BLaER1 treated with 17β-estradiol and CSF1 and Interleukin-3, amounts not matched to agents 10 nM and 100 nM (cell line): ENCODE measurements at regions not wholly inside any gene's neighbourhood (a gene's known extent, or its start where the extent isn't known, plus 50 kb on each side); places are given as distances from the start of the nearest gene placed in this dataset.
"Not testable (repeated sequence)": the region's sequence is repeated elsewhere in the genome, so short reads cannot be mapped to it uniquely, and the experiment has no call there.

ENCODE experiments used
- H3K27ac ChIP-seq, 11 experiments: shearing (Covaris generic); formaldehyde crosslinking; 2 replicates each; pipeline ENCODE4 v1.8.1; 2022
- H3K27me3 ChIP-seq, 11 experiments: shearing (Covaris generic); formaldehyde crosslinking; 2 replicates each; pipeline ENCODE4 v1.8.1; 2022
- H3K36me3 ChIP-seq, 11 experiments: shearing (Covaris generic); formaldehyde crosslinking; 2 replicates each; pipeline ENCODE4 v1.8.1; 2022
- H3K4me1 ChIP-seq, 10 experiments: shearing (Covaris generic); formaldehyde crosslinking; 2 replicates each; pipeline ENCODE4 v1.8.1; 2022
- H3K4me2 ChIP-seq, 11 experiments: shearing (Covaris generic); formaldehyde crosslinking; 2 replicates each; pipeline ENCODE4 v1.8.1; 2022
- H3K4me3 ChIP-seq, 10 experiments: shearing (Covaris generic); formaldehyde crosslinking; 2 replicates each; pipeline ENCODE4 v1.8.1; 2022
- H3K9ac ChIP-seq, 11 experiments: shearing (Covaris generic); formaldehyde crosslinking; 2 replicates each; pipeline ENCODE4 v1.8.1; 2022
- H3K9me3 ChIP-seq, 11 experiments: shearing (Covaris generic); formaldehyde crosslinking; replicated peaks in 1 of 11; 2 replicates each; pipeline ENCODE4 v1.8.1; 2022
- H4K20me1 ChIP-seq, 11 experiments: shearing (Covaris generic); formaldehyde crosslinking; 2 replicates each; pipeline ENCODE4 v1.8.1; 2022
- Cebpa-rat ChIP-seq, 11 experiments: shearing (Covaris generic); IDR thresholded peaks; 2 replicates each; pipeline ENCODE4 v1.8.1; 2022

DNA sequence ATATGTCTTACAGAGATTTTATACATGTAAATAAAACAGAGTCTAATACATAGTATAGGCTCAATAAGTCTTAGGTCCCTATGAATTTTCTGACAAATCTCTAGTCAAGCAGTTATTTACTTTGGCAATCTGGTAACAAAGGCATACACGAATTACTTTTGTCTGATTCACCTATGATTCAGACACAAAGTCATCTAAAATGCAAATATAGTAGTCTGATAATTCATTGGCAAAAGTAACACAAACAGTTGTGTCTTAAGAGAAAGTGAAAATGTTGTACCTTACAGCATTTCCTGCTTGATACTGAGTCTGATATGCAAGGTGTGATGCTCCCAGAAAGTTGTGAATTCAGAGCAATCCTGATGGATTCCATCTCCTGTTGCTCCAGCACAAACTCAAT is 209.4 kb upstream of the PRSS1 start:
- Histone ChIP-seq H3K27me3 (no peaks in the 10 kb centered on the region), H3K4me3 (no peak overlapping the region), H3K36me3 (no peaks in the 10 kb centered on the region), H3K4me2 (no peak overlapping the region), H3K4me1 (peaks cover 12 to 30% (median 24%) of the 10 kb centered on the region in 10 experiments), H4K20me1 (no peaks in the 10 kb centered on the region), H3K9me3 (no peaks in the 10 kb centered on the region), H3K9ac (no peak overlapping the region), H3K27ac (no peak overlapping the region)
- TF ChIP-seq Cebpa-rat (IDR thresholded peaks at IDR 0.05) = no peak

DNA sequence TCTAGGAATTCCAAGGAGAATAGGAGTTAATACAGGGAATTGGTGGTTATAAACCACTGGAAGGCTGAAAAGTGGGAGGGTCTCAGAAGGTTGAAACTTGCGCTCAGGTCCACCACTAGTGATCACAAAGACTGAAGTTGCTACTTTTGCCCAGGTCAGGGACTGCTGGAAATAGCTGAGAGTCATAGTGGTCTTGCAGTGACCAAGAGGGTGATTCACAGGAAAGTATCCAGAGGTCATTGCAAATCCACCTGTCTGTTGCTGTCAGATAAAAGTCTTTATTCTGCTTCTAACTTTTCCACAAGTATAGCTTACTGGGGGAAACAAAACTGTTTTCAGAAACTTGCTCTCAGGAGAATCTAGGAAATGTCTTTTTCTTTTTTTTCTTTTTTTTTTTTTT is 211.5 kb upstream of the PRSS1 start:
- H4K20me1 ChIP-seq = no peaks in the 10 kb centered on the region
- H3K27me3 ChIP-seq = no peaks in the 10 kb centered on the region
- peaks cover 6 to 16% (median 13%) of the 10 kb centered on the region in 10 experiments for H3K4me1 ChIP-seq
- TF ChIP-seq Cebpa-rat (IDR thresholded peaks at IDR 0.05) = no peak
- H3K9ac ChIP-seq = no peak overlapping the region
- H3K9me3 ChIP-seq = no peaks in the 10 kb centered on the region
- H3K4me2 ChIP-seq = no peak overlapping the region
- no peaks in the 10 kb centered on the region for H3K36me3 ChIP-seq
- no peak overlapping the region for H3K4me3 ChIP-seq
- no peak overlapping the region for H3K27ac ChIP-seq

DNA sequence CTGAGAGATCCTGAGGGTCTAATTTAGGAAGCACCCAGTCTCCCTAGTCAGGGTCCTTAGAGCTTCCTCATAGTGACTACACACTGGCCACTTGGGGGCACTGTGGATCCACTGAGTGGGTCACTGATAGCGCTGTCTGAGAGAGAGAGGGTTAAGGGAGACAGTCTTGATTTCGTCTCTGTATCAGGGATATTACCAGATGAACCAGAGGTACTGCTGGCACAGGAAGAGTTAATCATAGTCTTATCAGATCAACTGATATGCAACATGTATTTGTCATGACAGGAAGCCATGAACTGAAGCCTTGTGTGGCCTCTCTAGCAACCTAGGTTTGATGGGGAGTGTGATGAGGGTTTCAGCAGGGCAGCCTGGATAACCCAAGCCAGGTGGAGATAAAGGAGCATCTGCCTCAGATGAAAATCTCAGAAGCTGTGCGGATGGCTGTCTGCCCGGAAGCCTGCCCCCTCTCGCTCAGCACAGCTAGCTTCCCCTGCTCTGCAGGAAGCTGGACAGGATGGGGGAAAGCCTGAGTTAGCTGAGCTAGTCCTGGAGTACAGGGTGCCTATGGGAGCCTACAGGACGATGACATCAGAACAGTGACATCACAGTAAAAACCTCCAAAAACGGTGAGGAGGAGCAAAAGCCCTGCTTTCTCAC is 214.0 kb upstream of the PRSS1 start:
- Histone ChIP-seq H4K20me1 (no peaks in the 10 kb centered on the region), H3K27ac (peak overlapping the region in 7 of 11 experiments; percentile 13 to 48 (median 37); a peak in 9 of 22 replicates), H3K36me3 (no peaks in the 10 kb centered on the region), H3K27me3 (no peaks in the 10 kb centered on the region), H3K4me3 (peak overlapping the region in 2 of 10 experiments; percentile 17 to 26; a peak in 2 of 20 replicates), H3K9ac (peak overlapping the region in 4 of 11 experiments; percentile 2 to 48 (median 29); a peak in 6 of 22 replicates), H3K4me2 (peak overlapping the region; percentile 50 to 78 (median 71)), H3K4me1 (peaks cover 6 to 16% (median 13%) of the 10 kb centered on the region in 10 experiments), H3K9me3 (no peaks in the 10 kb centered on the region)
- no peak for TF ChIP-seq Cebpa-rat (IDR thresholded peaks at IDR 0.05)

DNA sequence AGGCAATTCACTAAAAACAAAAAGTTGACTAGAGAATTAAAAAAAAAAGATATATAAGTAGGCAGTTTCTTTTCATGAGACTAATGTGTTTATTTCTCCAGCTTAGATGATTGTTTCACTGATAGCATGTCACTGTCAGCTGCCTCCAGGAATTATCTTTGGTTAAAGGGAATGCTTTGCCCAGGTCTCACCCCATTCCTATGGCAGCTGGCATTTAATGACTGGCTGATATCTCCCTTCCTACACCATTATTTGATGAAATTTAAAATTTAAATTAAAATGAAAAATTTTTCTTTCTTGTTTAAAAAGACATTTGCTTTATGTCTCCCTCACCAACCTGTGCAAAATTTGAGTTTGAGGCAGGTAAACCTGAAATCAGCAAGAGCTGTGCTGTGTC is 214.5 kb upstream of the PRSS1 start:
- no peak overlapping the region for H3K4me3 ChIP-seq
- H3K9me3 ChIP-seq = no peaks in the 10 kb centered on the region
- TF ChIP-seq Cebpa-rat (IDR thresholded peaks at IDR 0.05) = no peak
- H3K4me1 ChIP-seq = peaks cover 6 to 16% (median 13%) of the 10 kb centered on the region in 10 experiments
- peak overlapping the region in 2 of 11 experiments; percentile 71 to 72; a peak in 2 of 22 replicates for H3K4me2 ChIP-seq
- H3K36me3 ChIP-seq = no peaks in the 10 kb centered on the region
- H3K27me3 ChIP-seq = no peaks in the 10 kb centered on the region
- no peak overlapping the region for H3K9ac ChIP-seq
- no peaks in the 10 kb centered on the region for H4K20me1 ChIP-seq
- H3K27ac ChIP-seq = no peak overlapping the region

DNA sequence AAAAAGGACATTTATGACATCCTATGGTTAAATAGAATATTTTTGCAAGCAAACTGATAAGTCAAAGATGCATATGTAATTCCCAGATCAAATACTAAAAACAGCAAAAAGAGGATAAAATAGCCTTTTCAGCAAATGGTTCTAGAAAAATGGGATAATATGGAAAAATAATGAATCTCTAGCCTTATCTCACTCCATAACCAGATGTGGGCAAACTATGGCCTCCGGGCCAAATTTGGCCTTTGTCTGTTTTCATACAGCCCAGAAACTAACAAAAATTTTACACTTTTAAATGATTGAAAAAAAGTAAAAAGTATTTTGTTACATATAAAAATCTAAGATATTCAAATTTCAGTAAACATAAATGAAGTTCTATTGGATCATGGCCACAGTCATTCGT is 215.4 kb upstream of the PRSS1 start:
- Histone ChIP-seq H3K9me3 (no peaks in the 10 kb centered on the region), H3K27me3 (no peaks in the 10 kb centered on the region), H3K4me3 (no peak overlapping the region), H3K9ac (no peak overlapping the region), H3K4me1 (peaks cover 6 to 16% (median 13%) of the 10 kb centered on the region in 10 experiments), H4K20me1 (no peaks in the 10 kb centered on the region), H3K4me2 (no peak overlapping the region), H3K27ac (no peak overlapping the region), H3K36me3 (no peaks in the 10 kb centered on the region)
- no peak for TF ChIP-seq Cebpa-rat (IDR thresholded peaks at IDR 0.05)

DNA sequence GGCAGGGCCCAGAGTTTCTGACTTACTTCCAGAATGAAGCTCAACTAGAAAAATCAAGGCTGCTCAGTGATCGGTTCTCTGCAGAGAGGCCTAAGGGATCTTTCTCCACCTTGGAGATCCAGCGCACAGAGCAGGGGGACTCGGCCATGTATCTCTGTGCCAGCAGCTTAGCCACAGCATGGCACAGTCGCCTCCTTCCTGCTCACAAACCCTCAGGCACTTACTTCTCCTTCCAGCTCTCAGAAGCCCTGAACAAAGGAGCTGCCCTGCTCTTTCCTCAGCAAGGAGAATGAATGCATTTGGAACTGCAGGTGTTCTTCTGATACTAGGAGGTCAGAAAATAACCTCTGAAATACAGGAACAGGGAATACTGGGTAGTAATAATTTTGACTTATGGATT is 219.7 kb upstream of the PRSS1 start:
- no peak overlapping the region for H3K4me3 ChIP-seq
- H3K27ac ChIP-seq = no peak overlapping the region
- H3K9ac ChIP-seq = no peak overlapping the region
- no peaks in the 10 kb centered on the region for H3K9me3 ChIP-seq
- no peaks in the 10 kb centered on the region for H3K27me3 ChIP-seq
- H3K36me3 ChIP-seq = no peaks in the 10 kb centered on the region
- H3K4me1 ChIP-seq = no peaks in the 10 kb centered on the region
- no peaks in the 10 kb centered on the region for H4K20me1 ChIP-seq
- TF ChIP-seq Cebpa-rat (IDR thresholded peaks at IDR 0.05) = no peak
- H3K4me2 ChIP-seq = no peak overlapping the region

DNA sequence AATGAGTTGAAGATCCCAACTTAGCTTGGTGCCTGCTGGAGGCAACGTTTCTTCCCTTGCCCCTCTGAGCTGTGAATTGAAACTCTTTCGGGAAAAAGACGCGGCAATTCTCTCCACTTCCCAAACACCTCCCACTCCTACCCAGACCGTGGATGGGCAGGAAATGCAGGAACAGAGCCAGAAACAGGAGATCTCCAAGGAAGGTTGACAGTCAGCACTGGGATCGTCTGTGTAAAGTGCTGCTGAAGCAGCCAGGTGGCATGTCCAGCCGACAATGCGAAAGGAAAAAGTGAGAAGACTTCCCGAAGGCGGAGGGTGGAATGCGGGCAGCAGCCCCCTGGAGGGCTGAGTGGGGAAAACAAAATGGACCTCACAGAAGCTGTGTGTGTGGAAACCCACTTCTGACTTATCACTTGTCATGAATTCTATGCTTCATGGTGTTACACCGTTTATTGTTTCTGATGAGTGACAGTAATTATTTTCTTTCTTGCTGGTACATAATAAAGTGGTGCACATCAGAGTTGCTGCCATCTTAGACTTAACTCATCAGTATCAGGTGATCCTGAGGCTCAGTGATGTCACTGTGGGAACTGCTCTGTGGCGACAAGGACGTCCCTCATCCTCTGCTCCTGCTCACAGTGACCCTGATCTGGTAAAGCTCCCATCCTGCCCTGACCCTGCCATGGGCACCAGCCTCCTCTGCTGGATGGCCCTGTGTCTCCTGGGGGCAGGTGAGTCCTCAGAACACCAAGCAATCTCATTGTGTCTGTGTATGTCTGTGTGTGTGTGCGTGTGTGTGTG is 220.5 kb upstream of the PRSS1 start:
- no peaks in the 10 kb centered on the region for H3K36me3 ChIP-seq
- TF ChIP-seq Cebpa-rat (IDR thresholded peaks at IDR 0.05) = no peak

DNA sequence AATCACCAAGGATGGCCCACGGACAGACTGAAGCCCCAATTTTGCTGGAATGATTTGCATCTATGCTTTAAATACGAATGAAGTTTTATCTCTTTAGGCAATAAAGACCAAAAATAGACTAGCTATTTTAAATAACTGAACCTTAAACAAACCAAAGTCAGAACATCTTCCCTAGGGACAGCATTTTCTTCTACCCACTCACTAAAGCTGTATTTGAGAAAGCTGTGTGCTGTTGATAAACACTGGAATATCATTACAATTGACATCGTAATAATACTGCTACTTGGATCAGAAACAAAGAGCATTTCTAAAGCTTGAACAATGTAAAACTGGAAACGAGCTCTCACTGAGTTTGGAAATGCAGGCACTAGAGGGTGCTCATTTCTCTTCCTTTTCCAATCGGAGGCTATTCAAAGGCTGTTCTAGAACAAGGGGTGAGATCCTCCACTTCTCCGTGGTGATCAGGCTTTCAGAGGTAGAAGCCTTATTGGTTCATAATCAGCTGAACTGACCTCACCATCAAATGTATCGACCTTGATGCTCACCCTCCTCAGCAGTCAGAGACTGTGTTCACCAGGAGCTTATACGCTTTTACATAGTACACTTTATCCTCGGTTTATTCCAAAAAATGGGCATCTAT is 225.3 kb upstream of the PRSS1 start:
- H3K27ac ChIP-seq = no peak overlapping the region
- peak overlapping the region in 4 of 11 experiments; percentile 29 to 39 (median 34); a peak in 5 of 22 replicates for H3K4me2 ChIP-seq
- H3K36me3 ChIP-seq = no peaks in the 10 kb centered on the region
- H3K9me3 ChIP-seq = no peaks in the 10 kb centered on the region
- no peak for TF ChIP-seq Cebpa-rat (IDR thresholded peaks at IDR 0.05)
- H4K20me1 ChIP-seq = no peaks in the 10 kb centered on the region
- no peaks in the 10 kb centered on the region for H3K27me3 ChIP-seq
- H3K4me1 ChIP-seq = peaks cover 0 to 12% (median 0%) of the 10 kb centered on the region in 10 experiments; a peak in 4 of 20 replicates
- H3K9ac ChIP-seq = no peak overlapping the region
- H3K4me3 ChIP-seq = no peak overlapping the region

More for the DNA sequence above, 220.5 kb upstream of the PRSS1 start:
- Histone ChIP-seq H3K4me3 (no peak overlapping the region), H3K4me1 (peaks cover 0 to 5% (median 0%) of the 10 kb centered on the region in 10 experiments; a peak in 4 of 20 replicates), H3K27ac (no peak overlapping the region), H3K9me3 (no peaks in the 10 kb centered on the region), H3K27me3 (no peaks in the 10 kb centered on the region), H3K4me2 (no peak overlapping the region), H3K9ac (no peak overlapping the region), H4K20me1 (no peaks in the 10 kb centered on the region)

DNA sequence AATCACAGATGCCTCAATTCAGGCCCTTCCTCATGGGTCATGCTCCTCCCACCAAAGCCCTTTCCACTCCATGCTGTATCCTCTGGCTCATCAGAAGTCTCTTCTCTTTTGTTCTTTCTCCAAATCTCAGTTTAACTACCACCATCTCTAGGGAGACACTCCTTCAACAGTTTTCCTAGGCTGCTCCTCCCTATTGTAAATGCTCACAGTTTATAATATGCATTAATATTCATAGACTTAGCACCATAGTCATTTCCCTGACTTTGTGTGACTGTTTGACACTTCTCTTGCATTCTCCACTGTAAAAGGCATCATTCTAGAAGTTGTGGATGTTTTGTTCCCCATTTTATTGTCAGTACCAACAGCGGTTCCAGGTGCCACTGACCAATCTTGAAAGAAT is 226.5 kb upstream of the PRSS1 start:
- Histone ChIP-seq H3K27ac (no peak overlapping the region), H3K9ac (no peak overlapping the region), H3K4me2 (no peak overlapping the region; a peak in 1 of 22 replicates), H4K20me1 (no peaks in the 10 kb centered on the region), H3K9me3 (no peaks in the 10 kb centered on the region), H3K4me3 (no peak overlapping the region), H3K36me3 (no peaks in the 10 kb centered on the region), H3K4me1 (peaks cover 0 to 12% (median 0%) of the 10 kb centered on the region in 10 experiments; a peak in 4 of 20 replicates), H3K27me3 (no peaks in the 10 kb centered on the region)
- no peak for TF ChIP-seq Cebpa-rat (IDR thresholded peaks at IDR 0.05)

DNA sequence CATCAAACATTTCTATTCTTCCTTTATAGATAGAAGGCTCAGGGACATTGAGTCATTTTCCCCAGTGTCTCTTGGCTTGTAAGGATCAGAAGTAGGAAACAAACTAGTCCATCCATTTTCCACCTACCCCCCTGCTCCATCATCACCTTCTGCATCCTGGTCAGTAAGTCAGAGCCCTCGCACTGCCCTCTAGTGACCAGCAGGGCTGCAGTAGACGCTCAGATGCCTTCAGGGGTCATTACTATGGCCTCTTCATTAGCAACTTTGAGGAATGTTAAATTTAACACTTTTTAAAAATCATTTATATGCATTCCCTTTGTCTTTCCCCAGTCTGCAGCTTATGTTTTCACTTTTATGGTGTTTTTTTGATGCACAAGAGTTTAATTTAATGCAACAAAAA is 228.4 kb upstream of the PRSS1 start:
- not testable (repeated sequence) for H4K20me1 ChIP-seq, H3K4me3 ChIP-seq, H3K36me3 ChIP-seq, H3K4me2 ChIP-seq, H3K27me3 ChIP-seq, H3K27ac ChIP-seq, H3K9ac ChIP-seq, H3K9me3 ChIP-seq
- H3K4me1 ChIP-seq = peaks cover 0 to 12% (median 0%) of the 10 kb centered on the region in 10 experiments; a peak in 4 of 20 replicates

DNA sequence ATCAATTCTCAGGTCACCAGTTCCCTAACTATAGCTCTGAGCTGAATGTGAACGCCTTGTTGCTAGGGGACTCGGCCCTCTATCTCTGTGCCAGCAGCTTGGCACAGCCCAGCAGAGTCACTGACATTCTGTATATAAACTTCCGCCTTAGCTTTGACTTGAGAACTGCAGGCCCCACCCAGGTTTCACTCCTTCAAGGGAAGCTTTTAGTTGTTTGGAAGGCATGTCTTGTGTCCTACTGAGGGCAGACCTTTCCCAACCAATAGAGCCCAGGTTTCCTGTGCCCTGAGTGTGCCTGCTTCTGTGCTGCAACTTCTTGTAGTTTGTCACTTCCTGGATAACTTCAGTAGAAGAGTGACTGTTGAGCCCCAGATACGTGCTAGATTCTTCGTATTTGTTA is 228.8 kb upstream of the PRSS1 start:
- H3K36me3 ChIP-seq, H3K9ac ChIP-seq, H3K9me3 ChIP-seq, H3K4me2 ChIP-seq, H3K4me3 ChIP-seq, H3K27me3 ChIP-seq, H4K20me1 ChIP-seq, H3K27ac ChIP-seq: not testable (repeated sequence)
- peaks cover 0 to 12% (median 0%) of the 10 kb centered on the region in 10 experiments; a peak in 4 of 20 replicates for H3K4me1 ChIP-seq
